ENCODE measurements at regions not wholly inside any gene's neighbourhood (a gene's known extent, or its start where the extent isn't known, plus 50 kb on each side); places are given as distances from the start of the nearest gene placed in this dataset.

- TF ChIP-seq USF2 (IDR thresholded peaks at IDR 0.05; ENCODE audit: borderline replicate concordance, low read depth, low read length): no peak
- no peak for TF ChIP-seq TEAD4 (IDR thresholded peaks at IDR 0.05; ENCODE audit: borderline replicate concordance, insufficient read depth)
- TF ChIP-seq RFX5 (IDR thresholded peaks at IDR 0.05; ENCODE audit: low read length): no peak
- no peak for TF ChIP-seq CTCF (IDR thresholded peaks at IDR 0.05)
- no peak for TF ChIP-seq JUND (IDR thresholded peaks at IDR 0.05)
Observed at GRCh38 chr2:111652681-111653080, 231.3 kb downstream of the ANAPC1 start (continued).

GRCh38 chr2:111653103-111653624 lies 230.8 kb downstream of the ANAPC1 start:
- H3K79me2 ChIP-seq (ENCODE audit: insufficient read depth): no peaks in the 10 kb centered on the region
- H3K9me2 ChIP-seq: no peaks in the 10 kb centered on the region
- no peak overlapping the region for H2AFZ ChIP-seq (ENCODE audit: low read depth)
- H3K27ac ChIP-seq (ENCODE audit: low read depth in 2 of 2, low read length in 1 of 2): no peak overlapping the region
- no peaks in the 10 kb centered on the region for H3K27me3 ChIP-seq (ENCODE audit: insufficient read depth)
- H3K4me1 ChIP-seq (ENCODE audit: control insufficient read depth in 1 of 2, insufficient read depth in 2 of 2, low read depth in 1 of 2, low read length in 1 of 2): peaks cover 0 to 5% of the 10 kb centered on the region in 2 experiments; a peak in 1 of 4 replicates
- no peaks in the 10 kb centered on the region for H3K9me3 ChIP-seq
- POLR2A ChIA-PET: no interaction called here
- H3K9ac ChIP-seq: no peak overlapping the region
- CTCF ChIA-PET: no interaction called here
- no peak overlapping the region for H3K4me3 ChIP-seq (ENCODE audit: low read depth in 2 of 2, low read length in 1 of 2)
- H3K36me3 ChIP-seq (replicated peaks in 1 of 2; ENCODE audit: control insufficient read depth in 1 of 2, insufficient read depth in 2 of 2, low read length in 1 of 2): no peaks in the 10 kb centered on the region
- WGBS (ENCODE audit: low lambda C conversion rate): 56% methylated on average over 1 of the region's 1 CpG
- TF ChIP-seq EP300 (IDR thresholded peaks at IDR 0.05; ENCODE audit: borderline replicate concordance in 1 of 2, low read depth in 1 of 2, low read length in 1 of 2): no peak
- no peak for TF ChIP-seq GABPA (IDR thresholded peaks at IDR 0.05; ENCODE audit: low read depth)
- TF ChIP-seq SMC3 (IDR thresholded peaks at IDR 0.05; ENCODE audit: low read depth, low read length): no peak
- H3F3A ChIP-seq (replicated peaks; ENCODE audit: insufficient read depth): no peaks in the 10 kb centered on the region
- no peak overlapping the region for H3K4me2 ChIP-seq
- H4K20me1 ChIP-seq (ENCODE audit: insufficient read depth): no peaks in the 10 kb centered on the region
- DNase-seq: no peak

GRCh38 chr2:111653913-111654312 lies 230.1 kb downstream of the ANAPC1 start:
- H3K4me3 ChIP-seq (ENCODE audit: low read depth in 2 of 2, low read length in 1 of 2): no peak overlapping the region
- no peak overlapping the region for H3K4me2 ChIP-seq
- WGBS (ENCODE audit: low lambda C conversion rate): 66% methylated on average over 3 of the region's 4 CpGs
- H3K79me2 ChIP-seq (ENCODE audit: insufficient read depth): no peaks in the 10 kb centered on the region
- no peak overlapping the region for H2AFZ ChIP-seq (ENCODE audit: low read depth)
- H3K9me2 ChIP-seq: no peaks in the 10 kb centered on the region
- H4K20me1 ChIP-seq (ENCODE audit: insufficient read depth): no peaks in the 10 kb centered on the region
- no peak overlapping the region for H3K9ac ChIP-seq
- ChIA-PET CTCF (no interaction called here), POLR2A (no interaction called here)
- no peaks in the 10 kb centered on the region for H3K36me3 ChIP-seq (replicated peaks in 1 of 2; ENCODE audit: control insufficient read depth in 1 of 2, insufficient read depth in 2 of 2, low read length in 1 of 2)
- TF ChIP-seq GATA2 (CRISPR knock-in tag; IDR thresholded peaks at IDR 0.05) (no peak), TCF12 (IDR thresholded peaks at IDR 0.05) (no peak), SMC3 (IDR thresholded peaks at IDR 0.05; ENCODE audit: low read depth, low read length) (no peak), SIN3A (IDR thresholded peaks at IDR 0.05; ENCODE audit: borderline replicate concordance, low read depth, low read length) (no peak), POLR2AphosphoS5 (IDR thresholded peaks at IDR 0.05; ENCODE audit: low read depth, low read length) (no peak)
- TF ChIP-seq, protein P1, sequence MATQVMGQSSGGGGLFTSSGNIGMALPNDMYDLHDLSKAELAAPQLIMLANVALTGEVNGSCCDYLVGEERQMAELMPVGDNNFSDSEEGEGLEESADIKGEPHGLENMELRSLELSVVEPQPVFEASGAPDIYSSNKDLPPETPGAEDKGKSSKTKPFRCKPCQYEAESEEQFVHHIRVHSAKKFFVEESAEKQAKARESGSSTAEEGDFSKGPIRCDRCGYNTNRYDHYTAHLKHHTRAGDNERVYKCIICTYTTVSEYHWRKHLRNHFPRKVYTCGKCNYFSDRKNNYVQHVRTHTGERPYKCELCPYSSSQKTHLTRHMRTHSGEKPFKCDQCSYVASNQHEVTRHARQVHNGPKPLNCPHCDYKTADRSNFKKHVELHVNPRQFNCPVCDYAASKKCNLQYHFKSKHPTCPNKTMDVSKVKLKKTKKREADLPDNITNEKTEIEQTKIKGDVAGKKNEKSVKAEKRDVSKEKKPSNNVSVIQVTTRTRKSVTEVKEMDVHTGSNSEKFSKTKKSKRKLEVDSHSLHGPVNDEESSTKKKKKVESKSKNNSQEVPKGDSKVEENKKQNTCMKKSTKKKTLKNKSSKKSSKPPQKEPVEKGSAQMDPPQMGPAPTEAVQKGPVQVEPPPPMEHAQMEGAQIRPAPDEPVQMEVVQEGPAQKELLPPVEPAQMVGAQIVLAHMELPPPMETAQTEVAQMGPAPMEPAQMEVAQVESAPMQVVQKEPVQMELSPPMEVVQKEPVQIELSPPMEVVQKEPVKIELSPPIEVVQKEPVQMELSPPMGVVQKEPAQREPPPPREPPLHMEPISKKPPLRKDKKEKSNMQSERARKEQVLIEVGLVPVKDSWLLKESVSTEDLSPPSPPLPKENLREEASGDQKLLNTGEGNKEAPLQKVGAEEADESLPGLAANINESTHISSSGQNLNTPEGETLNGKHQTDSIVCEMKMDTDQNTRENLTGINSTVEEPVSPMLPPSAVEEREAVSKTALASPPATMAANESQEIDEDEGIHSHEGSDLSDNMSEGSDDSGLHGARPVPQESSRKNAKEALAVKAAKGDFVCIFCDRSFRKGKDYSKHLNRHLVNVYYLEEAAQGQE (IDR thresholded peaks at IDR 0.05; ENCODE audit: low read depth, low read length): no peak
- TF ChIP-seq, protein P2, sequence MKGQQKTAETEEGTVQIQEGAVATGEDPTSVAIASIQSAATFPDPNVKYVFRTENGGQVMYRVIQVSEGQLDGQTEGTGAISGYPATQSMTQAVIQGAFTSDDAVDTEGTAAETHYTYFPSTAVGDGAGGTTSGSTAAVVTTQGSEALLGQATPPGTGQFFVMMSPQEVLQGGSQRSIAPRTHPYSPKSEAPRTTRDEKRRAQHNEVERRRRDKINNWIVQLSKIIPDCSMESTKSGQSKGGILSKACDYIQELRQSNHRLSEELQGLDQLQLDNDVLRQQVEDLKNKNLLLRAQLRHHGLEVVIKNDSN (IDR thresholded peaks at IDR 0.05; ENCODE audit: borderline replicate concordance, low read depth): no peak
- no peak overlapping the region for H3K27ac ChIP-seq (ENCODE audit: low read depth in 2 of 2, low read length in 1 of 2)
- H3K27me3 ChIP-seq (ENCODE audit: insufficient read depth): no peaks in the 10 kb centered on the region
- no peak for DNase-seq
- no peaks in the 10 kb centered on the region for H3F3A ChIP-seq (replicated peaks; ENCODE audit: insufficient read depth)
- H3K4me1 ChIP-seq (ENCODE audit: control insufficient read depth in 1 of 2, insufficient read depth in 2 of 2, low read depth in 1 of 2, low read length in 1 of 2): peaks cover 0 to 5% of the 10 kb centered on the region in 2 experiments; a peak in 1 of 4 replicates
- no peaks in the 10 kb centered on the region for H3K9me3 ChIP-seq
